Activated CD4-positive, alpha-beta T cell treated with anti-CD3 and anti-CD28 coated beads, Interleukin-2, amount 10 ng/mL, durations not matched to agents 24 days and 14 days (primary cell): ENCODE measurements at regions not wholly inside any gene's neighbourhood (a gene's known extent, or its start where the extent isn't known, plus 50 kb on each side); places are given as distances from the start of the nearest gene placed in this dataset.

Experiments used
- DNase-seq: peaks from one replicate; pipeline ENCODE4 v3.0.0; 2022
- H3K27ac Mint-ChIP-seq: one replicate; pipeline ENCODE4 v1.8.0; 2022; ENCODE audit warnings: mild to moderate bottlenecking, mixed read lengths
- H3K27me3 Mint-ChIP-seq: one replicate; pipeline ENCODE4 v1.8.0; 2022; ENCODE audit warnings: mixed read lengths
- H3K36me3 Mint-ChIP-seq: one replicate; pipeline ENCODE4 v1.8.0; 2022; ENCODE audit warnings: low read depth, mild to moderate bottlenecking, mixed read lengths
- H3K4me1 Mint-ChIP-seq: one replicate; pipeline ENCODE4 v1.8.0; 2021; ENCODE audit warnings: mixed read lengths
- H3K4me3 Mint-ChIP-seq: one replicate; pipeline ENCODE4 v1.8.0; 2022; ENCODE audit warnings: mild to moderate bottlenecking, moderate library complexity, mixed read lengths
- H3K9me3 Mint-ChIP-seq: one replicate; pipeline ENCODE4 v1.8.0; 2021; ENCODE audit warnings: mixed read lengths
- intact Hi-C: fragments of 100-400 bp; cut with micrococcal nuclease; formaldehyde crosslinking; loops from one replicate; pipeline ENCODE4 v1.15.1; 2023

- Mint-ChIP-seq H3K36me3 (no peaks in the 10 kb centered on the region), H3K27me3 (peaks cover 6% of the 10 kb centered on the region), H3K4me3 (no peak overlapping the region), H3K4me1 (no peaks in the 10 kb centered on the region), H3K9me3 (no peaks in the 10 kb centered on the region), H3K27ac (no peak overlapping the region)
- intact Hi-C loops = no loop called here
- peak; percentile 49 for DNase-seq
Observed at GRCh38 chr1:114323959-114324661, 170.4 kb upstream of the SYT6 start.

- Mint-ChIP-seq H3K4me3 (no peak overlapping the region), H3K4me1 (no peaks in the 10 kb centered on the region), H3K27me3 (peaks cover 3% of the 10 kb centered on the region), H3K9me3 (no peaks in the 10 kb centered on the region), H3K36me3 (no peaks in the 10 kb centered on the region), H3K27ac (no peak overlapping the region)
- intact Hi-C loops = no loop called here
- DNase-seq = no peak
Observed at GRCh38 chr1:114322734-114323133, 169.1 kb upstream of the SYT6 start.

DNA sequence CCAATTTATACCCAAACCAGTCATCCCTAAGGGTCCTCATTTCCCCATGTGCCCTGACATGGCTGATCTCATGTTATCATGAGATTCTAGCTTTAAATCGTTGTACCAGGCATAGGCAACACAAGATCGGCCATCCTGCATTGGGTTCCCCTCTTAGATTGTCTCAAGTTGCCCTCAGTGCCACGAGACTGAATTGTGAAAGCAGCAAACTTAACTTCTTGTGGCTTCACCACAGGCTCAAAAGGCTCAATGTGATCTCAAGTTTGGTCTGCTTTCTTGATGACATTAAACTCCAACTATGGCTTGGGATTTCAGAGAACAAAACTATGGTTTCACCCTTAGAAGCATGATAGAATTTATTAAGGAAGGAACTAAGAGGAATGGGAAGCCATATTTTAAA is 168.5 kb upstream of the SYT6 start:
- no peaks in the 10 kb centered on the region for H3K9me3 Mint-ChIP-seq
- H3K4me1 Mint-ChIP-seq = no peaks in the 10 kb centered on the region

DNA sequence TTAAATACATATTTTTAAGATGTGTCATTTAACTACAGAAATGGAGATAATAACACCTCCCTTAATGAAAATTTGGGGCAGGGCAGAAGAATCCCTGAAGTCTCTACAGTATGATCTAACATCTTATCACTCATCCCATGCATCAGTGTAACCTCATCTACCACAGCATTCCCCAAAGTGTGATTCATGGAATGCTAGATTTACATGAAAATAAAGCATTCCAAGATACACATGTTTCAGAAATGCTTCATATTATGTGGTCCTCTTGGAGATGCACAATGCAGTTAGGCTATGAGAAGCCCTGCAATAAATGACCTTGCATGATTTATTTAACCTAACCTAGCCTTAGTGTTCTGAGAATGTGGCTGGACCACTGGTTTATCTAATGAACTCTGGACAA is 166.9 kb upstream of the SYT6 start:
- intact Hi-C loops = no loop called here
- DNase-seq = no peak
- H3K9me3 Mint-ChIP-seq = no peaks in the 10 kb centered on the region
- no peaks in the 10 kb centered on the region for H3K4me1 Mint-ChIP-seq
- H3K27me3 Mint-ChIP-seq = no peaks in the 10 kb centered on the region
- no peak overlapping the region for H3K4me3 Mint-ChIP-seq
- no peak overlapping the region for H3K27ac Mint-ChIP-seq
- H3K36me3 Mint-ChIP-seq = no peaks in the 10 kb centered on the region

More for the DNA sequence above, 168.5 kb upstream of the SYT6 start:
- intact Hi-C loops = no loop called here
- Mint-ChIP-seq H3K27me3 (peaks cover 3% of the 10 kb centered on the region), H3K27ac (no peak overlapping the region), H3K36me3 (no peaks in the 10 kb centered on the region), H3K4me3 (no peak overlapping the region)
- no peak for DNase-seq

DNA sequence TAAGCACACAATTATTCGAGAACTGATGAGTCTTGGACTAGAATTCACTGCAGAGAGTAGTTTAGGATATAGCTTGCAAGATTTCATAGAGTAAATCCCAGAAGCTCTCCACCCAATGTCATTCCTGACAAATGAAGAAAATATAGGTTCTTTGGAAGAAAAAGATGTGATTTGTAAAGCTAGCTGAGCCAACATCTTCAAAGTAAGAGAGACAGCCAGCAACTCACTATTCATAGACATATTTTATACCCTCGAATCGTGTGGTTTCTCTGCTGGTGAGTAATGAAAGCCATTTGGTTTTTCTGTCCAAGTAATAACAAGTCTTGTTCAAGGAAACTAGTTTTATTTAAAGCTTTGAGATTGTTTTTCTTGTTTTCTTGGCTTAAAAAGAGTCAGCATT is 165.7 kb upstream of the SYT6 start:
- no peak overlapping the region for H3K27ac Mint-ChIP-seq
- H3K4me1 Mint-ChIP-seq = no peaks in the 10 kb centered on the region
- no peaks in the 10 kb centered on the region for H3K36me3 Mint-ChIP-seq
- no peaks in the 10 kb centered on the region for H3K9me3 Mint-ChIP-seq
- intact Hi-C loops = no loop called here
- DNase-seq = no peak
- no peaks in the 10 kb centered on the region for H3K27me3 Mint-ChIP-seq
- no peak overlapping the region for H3K4me3 Mint-ChIP-seq

DNA sequence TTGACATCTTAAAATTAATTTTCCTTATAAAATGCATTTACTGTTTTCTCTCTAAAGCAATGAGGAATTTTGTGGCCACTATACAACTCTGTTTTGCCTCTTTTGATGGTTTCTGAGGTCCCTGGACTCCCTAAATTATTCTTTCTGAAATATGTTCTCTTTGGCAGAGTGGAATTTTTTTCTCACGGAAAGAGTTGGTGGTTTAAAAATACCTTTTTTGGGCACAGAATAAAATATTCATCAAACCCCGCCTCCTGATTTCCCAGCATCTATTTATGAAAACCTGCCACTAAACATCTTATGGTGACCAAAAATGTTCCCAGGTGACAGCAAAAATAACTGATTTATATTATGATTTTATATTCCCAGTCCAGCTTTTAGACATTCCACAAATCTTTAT is 165.3 kb upstream of the SYT6 start:
- Mint-ChIP-seq H3K4me3 (no peak overlapping the region), H3K27ac (no peak overlapping the region), H3K27me3 (no peaks in the 10 kb centered on the region), H3K4me1 (no peaks in the 10 kb centered on the region), H3K36me3 (no peaks in the 10 kb centered on the region), H3K9me3 (no peaks in the 10 kb centered on the region)
- DNase-seq = no peak
- intact Hi-C loops = no loop called here

DNA sequence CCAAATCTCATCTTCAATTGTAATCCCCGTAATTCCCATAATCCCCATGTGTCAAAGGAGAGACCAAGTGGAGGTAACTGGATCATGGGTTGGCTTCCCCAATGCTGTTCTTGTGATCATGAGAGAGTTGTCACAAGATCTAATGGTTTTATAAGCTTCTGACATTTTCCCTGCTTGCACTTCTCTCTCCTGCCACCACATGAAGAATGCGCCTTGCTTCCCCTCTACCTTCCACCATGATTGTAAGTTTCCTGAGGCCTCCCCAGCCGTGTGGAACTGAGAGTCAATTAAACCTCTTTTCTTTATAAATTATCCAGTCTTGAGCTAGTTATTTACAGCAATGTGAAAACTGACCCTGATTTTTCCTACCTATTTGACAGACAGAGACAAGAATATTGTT is 162.5 kb upstream of the SYT6 start:
- DNase-seq = no peak
- Mint-ChIP-seq H3K27ac (no peak overlapping the region), H3K9me3 (peaks cover 5% of the 10 kb centered on the region), H3K4me3 (no peak overlapping the region), H3K27me3 (no peaks in the 10 kb centered on the region), H3K4me1 (no peaks in the 10 kb centered on the region), H3K36me3 (no peaks in the 10 kb centered on the region)
- intact Hi-C loops = no loop called here

DNA sequence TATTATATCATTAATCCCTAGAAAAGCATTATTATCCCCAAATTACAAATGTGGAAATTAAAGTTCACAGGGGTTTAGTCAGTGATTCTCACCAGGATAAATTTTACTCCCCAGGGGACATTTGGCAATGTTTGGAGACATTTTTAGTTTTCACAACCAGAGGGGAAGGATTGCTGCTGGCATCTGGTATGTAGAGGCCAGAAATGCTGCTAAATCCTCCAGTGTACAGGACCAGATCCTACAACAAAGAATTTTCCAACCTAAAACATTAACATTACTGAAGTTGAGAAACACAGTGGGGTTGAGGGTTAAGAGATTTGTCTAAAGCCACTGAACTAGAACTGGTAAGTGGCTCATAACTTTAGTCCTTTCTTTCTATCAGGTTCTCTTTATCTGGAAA is 162.0 kb upstream of the SYT6 start:
- Mint-ChIP-seq H3K36me3 (no peaks in the 10 kb centered on the region), H3K9me3 (peaks cover 5% of the 10 kb centered on the region), H3K4me1 (no peaks in the 10 kb centered on the region), H3K4me3 (no peak overlapping the region), H3K27me3 (no peaks in the 10 kb centered on the region), H3K27ac (no peak overlapping the region)
- no peak for DNase-seq
- intact Hi-C loops = no loop called here

DNA sequence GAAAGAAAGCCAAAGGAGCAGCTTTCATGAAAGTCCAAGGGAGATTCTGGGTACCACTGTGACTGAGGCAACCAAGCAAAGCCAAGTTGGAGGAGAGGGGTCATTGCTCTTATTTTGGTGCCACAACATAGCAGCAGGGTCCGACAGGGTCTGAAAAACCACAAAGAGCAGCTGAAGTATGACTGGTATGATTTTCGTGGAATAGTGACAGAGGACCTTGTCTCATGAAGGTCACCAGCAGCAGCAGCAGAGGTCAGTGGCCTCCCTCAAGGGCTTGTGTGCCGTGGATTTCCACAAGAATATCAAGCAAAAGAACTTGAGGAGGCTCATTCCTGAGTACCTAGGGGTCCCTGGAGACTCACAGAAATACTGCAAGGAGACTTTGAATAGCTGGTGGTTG is 160.9 kb upstream of the SYT6 start:
- no peak for DNase-seq
- intact Hi-C loops = no loop called here
- Mint-ChIP-seq H3K27ac (no peak overlapping the region), H3K36me3 (no peaks in the 10 kb centered on the region), H3K4me3 (no peak overlapping the region), H3K27me3 (no peaks in the 10 kb centered on the region), H3K4me1 (no peaks in the 10 kb centered on the region), H3K9me3 (peaks cover 5% of the 10 kb centered on the region)

DNA sequence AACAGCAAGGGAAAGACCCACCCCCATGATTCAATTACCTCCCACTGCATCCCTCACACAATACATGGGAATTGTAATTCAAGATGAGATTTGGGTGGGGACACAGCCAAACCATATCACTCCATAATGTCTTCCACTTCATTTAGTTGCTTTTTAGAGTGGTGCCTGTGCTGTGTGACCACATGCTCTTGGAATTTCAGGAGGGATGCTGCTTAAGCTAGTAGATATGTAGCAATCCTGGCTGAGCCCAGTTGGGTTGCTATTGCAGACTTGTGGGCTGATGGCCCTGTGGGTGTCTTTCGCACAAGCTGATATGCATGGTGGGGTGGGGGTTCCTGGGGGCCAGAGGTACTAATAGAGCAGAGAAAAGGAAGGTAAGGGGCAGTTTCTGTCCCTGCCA is 160.4 kb upstream of the SYT6 start:
- no peak overlapping the region for H3K27ac Mint-ChIP-seq
- H3K9me3 Mint-ChIP-seq = peaks cover 5% of the 10 kb centered on the region
- H3K36me3 Mint-ChIP-seq = no peaks in the 10 kb centered on the region
- H3K4me3 Mint-ChIP-seq = no peak overlapping the region
- H3K27me3 Mint-ChIP-seq = no peaks in the 10 kb centered on the region
- DNase-seq = no peak
- intact Hi-C loops = no loop called here
- H3K4me1 Mint-ChIP-seq = no peaks in the 10 kb centered on the region

DNA sequence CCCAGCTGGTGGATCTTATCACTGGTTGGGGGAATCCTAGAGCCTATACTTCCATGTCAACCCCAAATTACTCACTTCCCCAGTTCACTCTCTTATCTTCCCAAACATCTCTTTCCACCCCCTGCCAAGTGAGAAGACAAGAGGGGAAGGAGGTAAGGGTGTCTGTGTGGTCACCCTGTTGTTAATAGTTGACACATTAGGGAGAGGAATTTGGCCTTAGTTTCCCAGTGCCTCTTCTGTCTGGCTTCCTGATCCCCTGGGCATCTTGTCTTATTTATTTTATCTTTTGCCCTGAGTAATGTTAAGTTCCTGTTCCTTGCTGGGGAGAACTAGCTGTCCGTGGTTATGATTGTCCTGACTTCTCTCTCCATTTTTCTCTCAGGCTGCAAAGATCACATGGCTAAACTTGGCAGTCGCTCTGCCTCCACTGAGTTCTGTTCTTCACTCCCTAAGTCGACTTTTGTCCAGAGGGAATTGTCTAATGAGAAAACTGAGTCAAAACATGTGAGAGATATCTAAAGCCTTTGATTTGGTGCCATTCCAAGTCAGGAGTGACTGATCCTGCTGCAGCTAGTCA is 157.1 kb upstream of the SYT6 start:
- DNase-seq = no peak
- no peak overlapping the region for H3K4me3 Mint-ChIP-seq
- H3K4me1 Mint-ChIP-seq = no peaks in the 10 kb centered on the region
- no peaks in the 10 kb centered on the region for H3K36me3 Mint-ChIP-seq
- intact Hi-C loops = no loop called here
- H3K27me3 Mint-ChIP-seq = peaks cover 2% of the 10 kb centered on the region
- H3K9me3 Mint-ChIP-seq = peaks cover 5% of the 10 kb centered on the region
- no peak overlapping the region for H3K27ac Mint-ChIP-seq

- H3K9me3 Mint-ChIP-seq = no peaks in the 10 kb centered on the region
- DNase-seq = no peak
- intact Hi-C loops = no loop called here
- peaks cover 6% of the 10 kb centered on the region for H3K27me3 Mint-ChIP-seq
- H3K4me3 Mint-ChIP-seq = no peak overlapping the region
- H3K36me3 Mint-ChIP-seq = no peaks in the 10 kb centered on the region
- H3K4me1 Mint-ChIP-seq = peaks cover 1% of the 10 kb centered on the region
- H3K27ac Mint-ChIP-seq = no peak overlapping the region
Observed at GRCh38 chr1:114302821-114303220, 149.2 kb upstream of the SYT6 start.

GRCh38 chr1:114299331-114299975 is 145.8 kb upstream of the SYT6 start:
- no peaks in the 10 kb centered on the region for H3K36me3 Mint-ChIP-seq
- H3K27ac Mint-ChIP-seq = no peak overlapping the region
- no peak for DNase-seq
- intact Hi-C loops = no loop called here
- H3K4me3 Mint-ChIP-seq = no peak overlapping the region
- peaks cover 5% of the 10 kb centered on the region for H3K27me3 Mint-ChIP-seq
- no peaks in the 10 kb centered on the region for H3K9me3 Mint-ChIP-seq
- H3K4me1 Mint-ChIP-seq = peaks cover 1% of the 10 kb centered on the region

DNA sequence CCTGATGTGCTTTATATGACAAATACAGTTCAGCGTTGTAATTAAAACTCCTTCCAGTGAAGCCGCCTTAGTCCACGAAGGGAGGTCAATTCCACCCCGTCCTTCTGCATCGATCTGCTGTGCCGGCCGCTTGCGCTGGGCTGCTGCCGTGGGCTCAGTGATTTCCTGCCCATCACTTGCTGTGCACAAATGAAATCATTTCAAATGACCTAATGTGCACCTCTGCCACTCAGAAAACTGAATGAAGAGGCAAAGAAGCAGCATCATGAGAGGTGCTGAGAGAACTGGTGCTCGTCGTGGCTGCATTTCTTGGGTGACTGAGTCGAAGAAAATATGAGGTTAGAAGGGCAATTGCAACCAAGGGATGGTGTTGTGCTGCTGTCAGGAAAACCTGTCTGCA is 144.3 kb upstream of the SYT6 start:
- intact Hi-C loops = no loop called here
- Mint-ChIP-seq H3K27me3 (peaks cover 3% of the 10 kb centered on the region), H3K9me3 (no peaks in the 10 kb centered on the region), H3K4me1 (peaks cover 1% of the 10 kb centered on the region), H3K27ac (no peak overlapping the region), H3K4me3 (no peak overlapping the region), H3K36me3 (no peaks in the 10 kb centered on the region)
- DNase-seq = no peak

- H3K27me3 Mint-ChIP-seq = peaks cover 2% of the 10 kb centered on the region
- no peak overlapping the region for H3K4me3 Mint-ChIP-seq
- peaks cover 1% of the 10 kb centered on the region for H3K4me1 Mint-ChIP-seq
Observed at GRCh38 chr1:114296413-114296812, 142.7 kb upstream of the SYT6 start.

More at GRCh38 chr1:114296413-114296812, 142.7 kb upstream of the SYT6 start:
- no peak for DNase-seq
- H3K36me3 Mint-ChIP-seq = no peaks in the 10 kb centered on the region
- no peak overlapping the region for H3K27ac Mint-ChIP-seq
- no peaks in the 10 kb centered on the region for H3K9me3 Mint-ChIP-seq
- intact Hi-C loops = no loop called here
